ENCODE measurements at regions not wholly inside any gene's neighbourhood (a gene's known extent, or its start where the extent isn't known, plus 50 kb on each side); places are given as distances from the start of the nearest gene placed in this dataset.

- intact Hi-C loops (cut with micrococcal nuclease) (no loop called here), dilution Hi-C loops (cut with HindIII; ENCODE audit: low sequenced_read_pairs, unreplicated experiment) (no loop called here), in situ Hi-C loops (cut with MboI; ENCODE audit: low sequenced_read_pairs) (no loop called here)
- TF ChIP-seq NFE2L2 (IDR thresholded peaks at IDR 0.05; ENCODE audit: low read depth, low read length) (no peak), CEBPB (IDR thresholded peaks at IDR 0.05; ENCODE audit: low read depth, low read length) (no peak), CTCF (conservative IDR thresholded peaks at IDR 0.05; ENCODE audit: low read depth, low read length) (no peak), MXI1 (IDR thresholded peaks at IDR 0.05; ENCODE audit: borderline replicate concordance, low read depth, low read length) (no peak), RAD21 (IDR thresholded peaks at IDR 0.05; ENCODE audit: low read length) (no peak), SMC3 (IDR thresholded peaks at IDR 0.05; ENCODE audit: low read depth, low read length) (no peak), FOS (IDR thresholded peaks at IDR 0.05; ENCODE audit: low read depth, low read length) (no peak), CHD1 (IDR thresholded peaks at IDR 0.05; ENCODE audit: low read depth, low read length) (no peak), BHLHE40 (IDR thresholded peaks at IDR 0.05; ENCODE audit: low read depth, low read length) (no peak), RFX5 (IDR thresholded peaks at IDR 0.05; ENCODE audit: low read depth, low read length) (no peak)
- Histone ChIP-seq H4K8ac (ENCODE audit: low read depth in 2 of 2, low read length in 2 of 2) (no peak overlapping the region), H4K20me1 (ENCODE audit: insufficient read depth, low read length) (no peaks in the 10 kb centered on the region), H3K27me3 (ENCODE audit: control insufficient read depth, insufficient read depth, low read length) (no peaks in the 10 kb centered on the region), H3K36me3 (ENCODE audit: control insufficient read depth, insufficient read depth, low read length) (no peaks in the 10 kb centered on the region), H2AK5ac (ENCODE audit: low read depth, low read length) (no peak overlapping the region), H2BK120ac (ENCODE audit: low read depth, low read length) (no peak overlapping the region), H4K5ac (ENCODE audit: low read depth, low read length) (no peak overlapping the region), H3K9me3 (ENCODE audit: control insufficient read depth, insufficient read depth, low read length) (no peaks in the 10 kb centered on the region), H4K91ac (ENCODE audit: insufficient read depth, low read depth, low read length) (no peak overlapping the region), H2BK5ac (ENCODE audit: low read depth, low read length, poor library complexity, severe bottlenecking) (no peak overlapping the region), H2BK20ac (ENCODE audit: low read depth, low read length) (no peak overlapping the region), H3K4me2 (ENCODE audit: low read depth, low read length) (no peak overlapping the region), H2AFZ (replicated peaks; ENCODE audit: low read length, poor library complexity) (no peak overlapping the region), H3K9ac (ENCODE audit: low read depth, low read length) (no peak overlapping the region), H3K4me1 (ENCODE audit: control insufficient read depth, insufficient read depth, low read length) (no peaks in the 10 kb centered on the region), H2BK15ac (ENCODE audit: low read depth, low read length) (no peak overlapping the region), H2AK9ac (replicated peaks; ENCODE audit: low read depth, low read length, poor library complexity) (no peak overlapping the region), H3K23ac (ENCODE audit: low read depth, low read length) (no peak overlapping the region), H3K4me3 (ENCODE audit: insufficient read depth, low read depth, low read length) (no peak overlapping the region), H3K79me1 (ENCODE audit: low read depth in 1 of 2, low read length in 2 of 2) (no peaks in the 10 kb centered on the region), H3K14ac (replicated peaks; ENCODE audit: low read depth, low read length) (no peak overlapping the region), H3K27ac (ENCODE audit: insufficient read depth, low read length) (no peak overlapping the region), H3K56ac (ENCODE audit: extremely low read depth, insufficient read depth, low read length) (no peak overlapping the region), H3K9me1 (ENCODE audit: insufficient read depth, low read length) (no peaks in the 10 kb centered on the region), H3K4ac (ENCODE audit: low read depth, low read length) (no peak overlapping the region), H3K18ac (ENCODE audit: low read depth, low read length) (no peak overlapping the region)
- POLR2A ChIA-PET (ENCODE audit: unreplicated experiment): no interaction called here
- DNase-seq (no peak), ATAC-seq (ENCODE audit: low read depth) (no peak)
- CTCF ChIA-PET: interaction anchor here (0.7 kb wide), 1 partner anchor 25 kb away, joined by 3 read pairs; no protein-coding TSS in a partner anchor
- no TSS peak for BruUV-seq (replicated peaks)
- WGBS, 2 experiments (ENCODE audit: extremely low coverage in 2 of 2, insufficient read length in 1 of 2): 54% methylated on average over 3 of the region's 17 CpGs; no CpG with 5 or more reads in 1 of the 2 experiments
Measured at GRCh38 chr17:33459078-33459940, 166.2 kb upstream of the ASIC2 start.

Measured in IMR-90 (cell line).